ENCODE measurements at regions not wholly inside any gene's neighbourhood (a gene's known extent, or its start where the extent isn't known, plus 50 kb on each side); places are given as distances from the start of the nearest gene placed in this dataset.
"Not testable (repeated sequence)": the region's sequence is repeated elsewhere in the genome, so short reads cannot be mapped to it uniquely, and the experiment has no call there.

GRCh38 chr7:68730194-68730593 lies 868.1 kb upstream of the AUTS2 start:
- DNase-seq = no peak

GRCh38 chr7:68730964-68731363 lies 867.3 kb upstream of the AUTS2 start:
- no peak for DNase-seq

DNA sequence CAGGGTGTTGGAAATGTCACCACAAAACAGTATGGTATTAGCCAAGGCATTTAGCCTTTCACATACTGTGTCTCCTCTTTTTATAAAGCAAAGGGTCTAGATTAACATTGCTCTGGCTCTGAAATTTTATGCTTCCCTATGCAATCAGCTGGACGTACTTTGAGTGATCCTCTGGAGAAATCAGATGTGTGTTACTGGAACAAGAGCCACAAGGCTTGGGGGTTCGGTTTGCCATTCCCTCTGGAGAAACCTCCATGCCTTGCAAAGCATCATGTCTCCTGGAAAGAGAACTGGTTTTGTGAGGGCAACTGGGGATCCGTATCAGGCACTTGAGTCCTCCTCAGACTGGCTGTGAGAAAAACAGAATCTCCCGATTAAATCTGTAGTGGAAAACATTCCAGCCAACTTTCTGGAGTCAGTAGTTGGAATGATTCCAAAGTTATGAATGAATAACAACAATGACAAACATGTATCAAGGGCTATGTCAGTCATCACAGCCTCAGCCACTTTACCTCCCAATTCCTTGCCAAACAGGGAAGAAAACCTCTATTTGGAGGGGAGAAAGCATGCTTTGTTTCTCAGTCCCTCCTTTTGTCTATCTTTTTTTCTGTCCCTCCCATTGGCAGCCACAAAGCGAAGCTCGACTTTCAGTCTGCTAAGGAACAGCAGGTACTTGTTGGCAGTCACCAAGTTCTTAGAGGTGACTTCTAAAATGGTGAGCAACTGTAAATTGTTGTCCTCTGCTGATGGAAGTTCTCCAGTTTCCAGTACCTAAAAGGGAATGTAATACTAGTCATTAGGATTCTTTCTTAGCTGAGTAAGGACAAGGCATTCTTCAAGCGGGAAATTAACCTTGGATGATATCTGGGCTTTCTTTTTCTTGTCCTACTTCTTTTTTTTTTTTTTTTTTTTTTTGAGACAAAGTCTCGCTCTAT lies 864.8 kb upstream of the AUTS2 start:
- no peak for DNase-seq

GRCh38 chr7:68734431-68734830 lies 863.8 kb upstream of the AUTS2 start:
- no peak for DNase-seq

DNA sequence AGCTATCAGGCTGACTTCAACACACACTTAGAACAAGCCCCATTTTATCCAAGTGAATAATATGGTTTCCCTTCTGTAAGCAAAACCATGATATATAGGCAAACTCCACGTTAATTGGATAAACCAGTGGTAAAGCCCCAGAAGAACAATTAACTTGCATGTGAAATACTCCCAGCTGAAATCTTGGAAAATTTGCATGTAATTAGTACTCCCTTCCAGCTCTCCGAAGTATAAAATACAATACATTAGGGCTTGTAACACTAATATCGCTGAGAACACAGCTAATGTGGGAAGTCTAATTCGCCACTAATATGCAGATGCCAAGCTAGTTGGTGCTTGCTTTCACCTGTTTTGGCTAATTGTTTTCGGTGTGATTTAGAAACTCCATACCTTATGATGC lies 859.0 kb upstream of the AUTS2 start:
- no peak for DNase-seq

DNA sequence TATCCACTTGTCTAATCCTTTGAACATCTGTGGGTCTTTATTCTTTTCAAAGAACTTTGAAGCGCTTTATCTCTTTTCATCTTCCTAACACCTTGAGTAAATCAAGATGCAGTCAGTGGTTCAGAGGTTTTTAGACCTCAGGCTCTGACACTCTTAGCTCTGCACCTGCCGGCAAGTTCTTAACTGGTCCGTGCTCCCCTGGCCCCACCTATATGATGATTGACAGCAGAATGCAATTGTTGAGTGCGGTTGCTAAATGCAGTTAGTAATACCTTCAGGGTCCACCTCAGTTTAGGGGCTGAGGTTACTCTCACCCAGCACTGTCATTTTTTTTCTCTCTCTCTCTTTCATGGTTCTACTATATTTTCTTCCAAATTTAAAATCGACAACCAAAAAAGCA lies 854.2 kb upstream of the AUTS2 start:
- DNase-seq = no peak

- no peak for DNase-seq
Measured at GRCh38 chr7:68748934-68749900, 849.1 kb upstream of the AUTS2 start.

DNA sequence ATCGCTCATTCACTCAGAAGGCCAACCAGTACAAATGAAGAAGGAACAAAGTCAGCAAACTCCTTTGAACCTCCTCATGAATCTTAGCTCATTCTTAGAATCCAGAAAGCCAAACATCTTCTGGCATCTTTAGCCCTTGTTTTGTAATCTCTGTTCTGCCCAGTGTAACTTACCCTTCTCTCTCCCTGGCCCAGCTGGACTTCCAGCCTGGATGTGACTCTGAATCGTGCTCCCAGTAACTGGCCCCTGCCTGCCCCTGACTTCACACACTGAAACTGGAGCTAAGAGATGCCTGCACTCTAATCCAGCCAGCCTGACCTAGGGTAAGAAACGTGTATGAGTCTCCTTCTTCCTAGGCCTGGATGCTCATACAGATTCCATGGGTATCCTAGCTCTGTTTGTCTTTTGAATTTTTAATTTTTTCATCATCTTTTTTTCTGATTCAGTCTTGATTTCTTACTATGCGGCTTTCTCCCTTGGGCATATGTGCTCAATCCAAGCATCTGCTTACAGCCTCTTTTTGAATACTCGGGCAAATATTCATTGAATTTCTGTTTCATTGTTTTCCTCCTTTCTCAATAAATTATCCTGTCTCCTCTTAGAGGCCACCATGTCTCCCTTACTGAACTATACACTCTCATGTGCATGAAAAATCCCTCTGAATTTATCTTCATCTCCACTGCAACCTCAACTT lies 845.6 kb upstream of the AUTS2 start:
- DNase-seq = no peak

DNA sequence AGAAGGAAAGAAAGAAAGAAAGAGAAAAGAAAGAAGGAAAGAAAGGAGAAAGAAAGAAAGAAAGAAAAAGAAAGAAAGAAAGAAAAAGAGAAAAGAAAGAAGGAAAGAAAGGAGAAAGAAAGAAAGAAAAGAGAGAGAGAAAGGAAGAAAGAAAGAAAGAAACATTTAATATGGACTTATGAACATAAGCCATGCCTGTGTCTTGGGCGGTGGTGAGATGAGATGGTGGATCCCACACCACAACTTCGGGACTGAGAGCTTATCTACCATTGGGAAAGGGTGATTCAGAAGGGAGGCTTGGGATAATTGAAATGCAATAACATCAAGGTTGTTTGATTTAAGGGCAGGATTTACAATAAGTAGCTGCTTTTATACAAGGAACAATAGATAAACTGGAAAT lies 843.9 kb upstream of the AUTS2 start:
- no peak for DNase-seq

DNA sequence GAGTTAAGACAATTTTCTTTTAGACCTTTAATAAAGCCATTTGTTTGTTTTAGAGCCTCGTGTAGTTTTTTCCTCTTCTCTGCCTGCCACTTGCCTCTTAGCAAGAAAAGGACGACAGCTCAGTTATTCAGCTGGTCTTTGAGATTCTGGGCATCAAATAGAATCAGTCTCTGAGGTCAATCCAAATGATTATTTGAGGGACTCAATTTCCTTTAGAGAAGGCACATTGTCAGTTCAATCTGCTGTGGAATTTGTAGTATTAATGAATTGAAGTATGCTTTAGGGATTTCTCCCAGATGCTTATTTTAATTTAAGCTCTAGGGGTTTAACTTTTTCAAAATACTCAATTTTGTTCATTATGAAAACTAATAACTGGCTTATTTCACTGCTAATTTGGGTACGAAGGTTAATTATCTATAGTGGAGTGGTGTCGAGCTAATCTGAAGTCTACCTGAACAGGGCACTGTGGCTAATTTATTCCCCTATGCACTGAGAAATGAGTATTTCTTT lies 841.2 kb upstream of the AUTS2 start:
- DNase-seq = no peak

- no peak for DNase-seq
Measured at GRCh38 chr7:68760556-68760955, 837.7 kb upstream of the AUTS2 start.

GRCh38 chr7:68767462-68767861 lies 830.8 kb upstream of the AUTS2 start:
- no peak for DNase-seq

- no peak for DNase-seq
Measured at GRCh38 chr7:68770649-68771048, 827.6 kb upstream of the AUTS2 start.

GRCh38 chr7:68776326-68776725 lies 821.9 kb upstream of the AUTS2 start:
- DNase-seq = no peak

GRCh38 chr7:68783684-68784083 lies 814.6 kb upstream of the AUTS2 start:
- no peak for DNase-seq

DNA sequence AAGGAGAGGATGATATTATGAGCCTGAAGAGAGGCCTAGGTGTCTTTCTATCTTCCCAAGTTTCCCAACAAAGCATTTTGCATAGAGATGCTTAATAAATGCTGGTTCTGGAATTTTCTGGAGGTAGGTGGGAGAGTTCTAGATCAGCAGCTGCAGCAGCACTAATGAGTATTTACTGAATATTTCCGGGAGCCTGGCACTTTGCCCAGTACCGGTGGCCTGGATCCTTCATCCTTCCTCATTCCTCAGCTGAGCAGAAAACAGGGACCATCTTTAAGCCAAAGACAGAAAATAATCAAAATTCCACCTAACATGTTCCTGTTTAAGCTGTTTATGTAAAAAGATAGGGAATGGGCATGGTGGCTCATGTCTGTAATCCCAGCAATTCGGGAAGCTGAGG lies 813.2 kb upstream of the AUTS2 start:
- no peak for DNase-seq

GRCh38 chr7:68787566-68787965 lies 810.7 kb upstream of the AUTS2 start:
- no peak for DNase-seq

DNA sequence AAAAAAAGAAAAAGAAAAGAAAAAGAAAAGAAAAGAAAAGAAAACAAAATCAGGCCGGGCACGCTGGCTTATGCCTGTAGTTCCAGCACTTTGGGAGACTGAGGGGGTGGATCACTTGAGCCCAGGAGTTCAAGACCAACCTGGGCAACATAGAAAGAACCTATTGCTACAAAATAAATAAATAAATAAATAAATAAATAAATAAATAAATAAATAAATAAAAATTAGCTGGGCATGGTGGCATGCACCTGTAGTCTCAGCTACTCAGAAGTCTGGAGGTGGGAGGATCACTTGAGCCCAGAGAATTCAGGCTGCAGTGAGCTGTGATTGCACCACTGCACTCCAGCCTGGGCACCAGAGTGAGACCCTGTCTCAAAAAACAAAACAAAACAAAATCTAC lies 809.7 kb upstream of the AUTS2 start:
- DNase-seq = not testable (repeated sequence)

GRCh38 chr7:68789597-68789996 lies 808.7 kb upstream of the AUTS2 start:
- DNase-seq = no peak

- no peak for DNase-seq
Measured at GRCh38 chr7:68792351-68792750, 805.9 kb upstream of the AUTS2 start.

DNA sequence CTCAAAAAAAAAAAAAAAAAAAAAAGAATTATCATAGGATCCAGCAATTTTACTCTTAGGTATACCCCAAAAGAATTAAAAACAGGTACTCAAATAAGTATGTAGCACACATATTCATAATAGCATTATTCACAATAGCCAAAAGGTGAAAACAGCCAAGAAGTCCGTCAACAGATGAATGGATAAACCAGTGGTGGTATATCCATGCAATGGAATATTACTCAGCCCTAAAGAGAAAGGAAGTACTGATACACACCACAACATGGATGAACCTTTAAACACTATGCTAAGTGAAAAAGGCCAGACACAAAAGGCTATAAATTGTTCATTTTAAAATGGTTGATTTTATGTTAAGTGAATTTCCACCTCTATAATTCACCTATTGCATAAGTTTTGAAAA lies 804.8 kb upstream of the AUTS2 start:
- DNase-seq = no peak

GRCh38 chr7:68800316-68800715 lies 798.0 kb upstream of the AUTS2 start:
- DNase-seq = no peak

- DNase-seq = no peak
Measured at GRCh38 chr7:68805159-68805558, 793.1 kb upstream of the AUTS2 start.
